Lung (tissue), 11 donors: ENCODE measurements at regions not wholly inside any gene's neighbourhood (a gene's known extent, or its start where the extent isn't known, plus 50 kb on each side); places are given as distances from the start of the nearest gene placed in this dataset.

Experiments
- ATAC-seq: fragments of 200-7000 bp; cut with Tn5 transposase; one replicate; pipeline ENCODE4 v1.9.1; 2020; ENCODE audit warnings: moderate number of reproducible peaks; ENCODE audit not compliant: insufficient read depth, low FRiP score
- DNase-seq, 3 donors: peaks; one replicate each; pipeline ENCODE4 v3.0.0-alpha.2; 2013 to 2017
- H3K27ac ChIP-seq, 2 donors: one replicate each; pipeline ENCODE4 v1.5.1; 2013; ENCODE audit warnings: mild to moderate bottlenecking in 2 of 2, moderate library complexity in 2 of 2, control low read depth in 1 of 2, inconsistent platforms in 1 of 2, low read depth in 1 of 2, low read length in 1 of 2
- H3K27me3 ChIP-seq, 3 donors: one replicate each; pipeline ENCODE4 v1.5.1; 2013; ENCODE audit warnings: low read length in 2 of 3; ENCODE audit not compliant: control insufficient read depth in 3 of 3, insufficient read depth in 3 of 3
- H3K36me3 ChIP-seq, 4 donors: one replicate each; pipeline ENCODE4 v1.5.1; 2013; ENCODE audit warnings: low read length in 4 of 4, mild to moderate bottlenecking in 1 of 4, moderate library complexity in 1 of 4; ENCODE audit not compliant: control insufficient read depth in 4 of 4, insufficient read depth in 4 of 4
- H3K4me1 ChIP-seq, 5 donors: one replicate each; pipeline ENCODE4 v1.5.1; 2013; ENCODE audit warnings: low read length in 5 of 5, mild to moderate bottlenecking in 2 of 5, moderate library complexity in 1 of 5; ENCODE audit not compliant: control insufficient read depth in 5 of 5, insufficient read depth in 5 of 5
- H3K4me3 ChIP-seq: one replicate; pipeline ENCODE4 v1.5.1; 2013; ENCODE audit warnings: mild to moderate bottlenecking, control low read depth, moderate library complexity
- H3K9ac ChIP-seq, 2 donors: one replicate each; pipeline ENCODE4 v1.5.1; 2013; ENCODE audit warnings: low read length in 2 of 2, control low read depth in 1 of 2; ENCODE audit not compliant: insufficient read depth in 1 of 2
- H3K9me3 ChIP-seq, 4 donors: one replicate each; pipeline ENCODE4 v1.5.1; 2013; ENCODE audit warnings: low read length in 3 of 4, mild to moderate bottlenecking in 1 of 4, moderate library complexity in 1 of 4; ENCODE audit not compliant: control insufficient read depth in 4 of 4, insufficient read depth in 3 of 4
- CTCF ChIP-seq: IDR thresholded peaks from 2 replicates; pipeline ENCODE4 v1.5.1; 2012; ENCODE audit warnings: mild to moderate bottlenecking; ENCODE audit errors: control extremely low read depth, extremely low read depth
- WGBS, 2 donors: extraction: QIAGEN DNeasy Blood & Tissue Kit; methylation state at CpG; one replicate each; pipeline ENCODE4 v1.1.7; 2013; 5-methylcytosine and 5-hydroxymethylcytosine counted together
- donor health status: control.
- donor health status: control.
- donor health status: Bipolar disorder and iron deficiency.
- donor health status: healthy.
- donor health status: DM: yes; HTN: yes; CAD: no.

DNA sequence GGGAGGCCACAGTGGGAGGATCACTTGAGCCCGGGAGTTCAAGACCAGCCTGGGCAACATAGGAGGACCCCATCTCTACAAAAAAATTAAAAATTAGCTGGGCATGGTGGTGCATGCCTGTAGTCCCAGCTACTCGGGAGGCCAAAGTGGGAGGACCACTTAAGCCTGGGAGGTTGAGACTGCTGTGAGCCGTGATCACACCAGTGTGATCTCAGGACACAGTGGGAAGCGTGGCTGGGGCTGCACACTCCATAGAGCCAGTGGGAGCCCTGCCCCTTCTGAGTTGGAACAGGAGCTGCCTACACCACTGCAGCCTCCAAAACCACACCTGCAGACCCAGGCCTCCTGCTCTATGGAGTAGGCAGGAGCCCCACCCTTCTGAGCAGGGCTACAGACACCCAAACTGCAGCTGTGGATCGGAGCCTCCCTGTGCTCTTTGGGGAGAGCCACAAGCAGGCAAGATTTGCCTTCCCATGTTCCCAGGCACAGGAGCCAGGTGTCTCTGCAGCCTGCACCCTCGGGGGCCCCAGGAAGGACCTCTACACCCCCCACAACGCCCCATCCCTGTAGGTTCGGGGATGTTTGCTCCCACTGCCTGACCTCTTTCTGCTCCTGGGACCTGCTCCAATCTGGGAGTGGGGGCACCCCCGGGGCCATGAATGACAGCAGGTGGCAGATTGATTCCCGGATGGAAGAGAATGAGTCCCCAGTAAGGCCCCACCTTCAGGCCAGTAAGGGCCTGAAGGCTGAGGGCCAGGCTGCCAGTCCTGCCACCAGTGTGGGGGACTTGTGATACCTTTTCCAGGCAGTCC is 245.4 kb downstream of the BUD13 start:
- Histone ChIP-seq H3K27ac (no peak overlapping the region), H3K9ac (no peak overlapping the region), H3K4me3 (no peak overlapping the region), H3K36me3 (no peaks in the 10 kb centered on the region), H3K9me3 (peaks cover 0 to 5% (median 4%) of the 10 kb centered on the region in 4 donors), H3K27me3 (no peaks in the 10 kb centered on the region), H3K4me1 (no peaks in the 10 kb centered on the region)
- ATAC-seq: no peak
- DNase-seq: no peak
- WGBS, 2 donors: 85 to 91% methylated on average over 10 of the region's 10 CpGs
- TF ChIP-seq CTCF: no peak

DNA sequence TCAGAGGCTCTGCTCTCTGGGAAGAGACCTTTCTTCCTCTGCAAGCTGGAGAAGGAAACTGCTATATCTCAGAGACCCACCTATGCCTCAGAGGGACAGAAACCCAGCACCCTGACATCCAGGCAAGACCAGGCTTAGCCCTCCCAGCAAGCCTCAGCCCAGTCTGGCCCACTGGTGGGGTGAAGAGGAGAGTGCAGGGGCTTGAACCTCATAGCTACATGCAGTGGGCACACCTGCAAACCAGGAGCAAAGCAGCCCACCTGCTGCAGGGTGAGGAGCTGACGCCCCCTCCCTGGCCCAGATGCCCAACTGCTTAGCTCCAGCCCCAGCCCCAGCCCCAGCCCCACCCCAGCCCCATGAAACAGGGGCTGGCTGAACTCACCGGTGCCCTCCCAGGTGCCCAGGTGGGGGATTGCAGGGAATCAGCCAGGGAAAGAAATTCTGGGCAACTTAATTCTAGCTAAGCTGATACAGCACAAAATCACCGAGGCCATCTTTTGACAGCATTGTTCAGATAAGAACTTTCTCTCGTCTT is 246.8 kb downstream of the BUD13 start:
- no peak for ATAC-seq
- Histone ChIP-seq H3K9ac (no peak overlapping the region), H3K36me3 (no peaks in the 10 kb centered on the region), H3K4me3 (no peak overlapping the region), H3K27ac (no peak overlapping the region), H3K9me3 (peaks cover 0 to 5% (median 3%) of the 10 kb centered on the region in 4 donors), H3K4me1 (no peaks in the 10 kb centered on the region), H3K27me3 (no peaks in the 10 kb centered on the region)
- TF ChIP-seq CTCF: no peak
- 63 to 67% methylated on average over 4 of the region's 4 CpGs for WGBS, 2 donors
- DNase-seq: no peak

GRCh38 chr11:116519499-116519898 is 253.3 kb downstream of the BUD13 start:
- Histone ChIP-seq H3K27me3 (no peaks in the 10 kb centered on the region), H3K4me3 (no peak overlapping the region), H3K36me3 (no peaks in the 10 kb centered on the region), H3K9ac (no peak overlapping the region), H3K27ac (no peak overlapping the region), H3K9me3 (peaks cover 0 to 1% (median 0%) of the 10 kb centered on the region in 4 donors), H3K4me1 (no peaks in the 10 kb centered on the region)
- no peak for ATAC-seq
- 82 to 83% methylated on average over 5 of the region's 5 CpGs for WGBS, 2 donors
- TF ChIP-seq CTCF: no peak
- DNase-seq: no peak
